ENCODE measurements at regions not wholly inside any gene's neighbourhood (a gene's known extent, or its start where the extent isn't known, plus 50 kb on each side); places are given as distances from the start of the nearest gene placed in this dataset.
"Not testable (repeated sequence)": the region's sequence is repeated elsewhere in the genome, so short reads cannot be mapped to it uniquely, and the experiment has no call there.

- no peak for DNase-seq (ENCODE audit: low read depth, low spot score)
- no peak overlapping the region for H3K27ac ChIP-seq
These were observed 185.7 kb upstream of the IRX5 start for GRCh38 chr16:54744998-54745397.

DNA sequence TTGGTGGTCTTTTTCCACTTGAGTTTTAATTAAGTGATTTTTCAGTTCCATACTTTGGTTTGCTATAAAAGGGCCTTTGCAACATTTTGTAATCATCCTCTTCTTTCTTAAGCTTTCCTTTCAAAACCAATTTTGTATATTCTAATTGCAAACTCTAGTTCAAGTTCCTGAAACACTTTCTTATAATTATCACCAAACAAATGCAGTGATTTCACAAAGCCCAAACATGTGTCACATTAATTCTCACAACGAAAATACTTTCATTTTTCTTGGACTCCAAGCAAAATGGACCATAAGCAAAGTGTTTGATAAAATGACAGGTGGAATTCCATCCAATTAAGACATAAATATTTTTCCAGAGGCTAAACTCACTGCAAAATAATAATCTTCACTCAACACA lies 188.2 kb upstream of the IRX5 start:
- no peak overlapping the region for H3K27ac ChIP-seq
- no peak for DNase-seq (ENCODE audit: low read depth, low spot score)

GRCh38 chr16:54739381-54739780 lies 191.3 kb upstream of the IRX5 start:
- DNase-seq (ENCODE audit: low read depth, low spot score): no peak
- H3K27ac ChIP-seq: no peak overlapping the region

- no peak overlapping the region for H3K27ac ChIP-seq
- DNase-seq (ENCODE audit: low read depth, low spot score): no peak
These were observed 196.5 kb upstream of the IRX5 start for GRCh38 chr16:54734156-54734555.

GRCh38 chr16:54727696-54728095 lies 203.0 kb upstream of the IRX5 start:
- DNase-seq (ENCODE audit: low read depth, low spot score); H3K27ac ChIP-seq: not testable (repeated sequence)

DNA sequence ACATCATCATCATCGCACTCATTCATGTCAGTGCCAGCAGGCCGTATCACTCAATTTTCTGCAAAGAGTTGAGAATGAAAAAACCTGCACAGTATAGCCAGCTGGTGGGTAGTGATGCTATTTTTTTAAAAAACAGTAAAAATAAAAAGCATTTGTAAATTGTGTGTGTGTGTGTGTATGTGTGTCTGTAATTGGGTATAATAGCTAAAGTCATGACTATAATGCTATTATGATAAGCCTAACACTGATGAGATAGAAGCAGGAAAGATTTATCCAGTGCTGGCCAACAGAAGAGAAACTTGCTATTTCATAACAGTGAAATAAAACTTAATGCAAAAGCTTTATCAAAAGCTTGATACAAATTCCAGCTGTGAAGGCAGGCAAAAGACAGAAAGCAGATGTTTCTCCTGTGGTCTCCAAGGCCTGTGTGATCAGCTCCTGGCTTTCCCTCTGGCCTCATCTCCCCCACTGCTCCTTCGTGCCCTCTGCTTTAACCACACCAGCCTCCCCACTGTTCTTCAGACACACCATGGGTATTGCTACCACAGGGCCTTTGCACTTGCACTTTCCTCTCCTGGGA lies 206.2 kb upstream of the IRX5 start:
- no peak for DNase-seq (ENCODE audit: low read depth, low spot score)
- H3K27ac ChIP-seq: no peak overlapping the region

DNA sequence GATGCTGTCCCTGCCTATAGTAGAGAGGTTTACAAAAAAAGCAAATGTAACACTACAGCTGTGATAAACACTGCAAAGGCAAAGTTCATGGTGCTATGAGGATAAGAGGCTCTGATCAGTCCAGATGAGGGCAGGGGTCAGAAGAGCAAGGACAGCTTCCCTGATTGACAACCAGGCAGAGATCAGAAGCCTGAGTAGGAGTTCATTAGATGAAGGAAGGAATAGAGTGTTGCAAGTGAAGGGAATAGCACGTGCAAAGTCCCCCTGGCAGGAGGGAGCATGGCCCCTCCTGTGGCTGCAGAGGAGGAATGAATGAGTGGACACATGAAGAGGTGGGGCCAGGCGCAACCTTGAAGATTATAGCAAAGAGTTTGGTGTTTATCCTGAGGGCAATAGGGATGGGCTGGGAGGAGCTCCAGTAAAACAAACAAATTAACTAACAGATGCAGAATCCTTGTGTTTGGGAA lies 208.4 kb upstream of the IRX5 start:
- no peak for DNase-seq (ENCODE audit: low read depth, low spot score)
- H3K27ac ChIP-seq: no peak overlapping the region

DNA sequence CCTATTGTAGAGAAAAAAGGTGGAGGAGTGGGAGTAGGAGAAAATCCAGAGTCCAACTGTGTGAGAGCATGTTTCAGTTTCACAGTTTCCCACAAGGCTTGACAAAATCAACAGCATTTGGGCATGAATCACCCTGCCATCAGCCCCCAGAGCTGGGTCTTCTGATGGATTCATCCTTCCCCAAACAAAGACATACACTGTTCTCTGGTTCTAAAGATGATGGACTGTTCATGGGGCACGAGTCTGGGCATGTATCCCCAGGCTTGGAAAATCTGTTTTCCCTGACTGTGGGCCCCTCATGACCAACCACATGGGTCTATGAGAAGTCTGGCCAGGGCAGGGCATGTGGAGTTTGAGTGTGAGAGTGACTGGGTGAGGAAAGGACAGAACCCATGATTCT lies 210.4 kb upstream of the IRX5 start:
- DNase-seq (ENCODE audit: low read depth, low spot score): peak; percentile 93
- H3K27ac ChIP-seq: peak overlapping the region; percentile 37

- no peak for DNase-seq (ENCODE audit: low read depth, low spot score)
- H3K27ac ChIP-seq: peak overlapping the region; percentile 37
These were observed 211.0 kb upstream of the IRX5 start for GRCh38 chr16:54719624-54720023.

DNA sequence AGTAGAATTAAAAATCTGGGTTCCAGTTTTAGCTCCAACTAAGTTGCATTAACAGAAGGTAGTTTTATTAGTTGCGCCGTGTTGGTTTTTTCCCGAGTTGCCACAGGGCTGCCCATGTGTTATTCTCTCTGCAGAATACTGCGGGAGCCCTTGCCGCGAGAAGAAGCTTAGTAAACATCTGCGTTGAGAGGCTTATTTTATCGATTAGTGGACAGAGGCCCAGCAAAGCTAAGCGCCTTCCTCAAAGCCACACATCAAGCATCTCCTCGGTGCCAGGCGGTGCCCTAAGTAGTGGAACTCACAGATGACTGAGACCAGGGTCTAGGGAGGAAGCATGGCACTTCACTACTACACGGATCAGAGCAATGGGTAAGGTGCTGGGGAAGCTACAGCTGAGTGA lies 212.3 kb upstream of the IRX5 start:
- no peak overlapping the region for H3K27ac ChIP-seq
- no peak for DNase-seq (ENCODE audit: low read depth, low spot score)

- no peak overlapping the region for H3K27ac ChIP-seq
- DNase-seq (ENCODE audit: low read depth, low spot score): no peak
These were observed 215.7 kb upstream of the IRX5 start for GRCh38 chr16:54715011-54715410.

DNA sequence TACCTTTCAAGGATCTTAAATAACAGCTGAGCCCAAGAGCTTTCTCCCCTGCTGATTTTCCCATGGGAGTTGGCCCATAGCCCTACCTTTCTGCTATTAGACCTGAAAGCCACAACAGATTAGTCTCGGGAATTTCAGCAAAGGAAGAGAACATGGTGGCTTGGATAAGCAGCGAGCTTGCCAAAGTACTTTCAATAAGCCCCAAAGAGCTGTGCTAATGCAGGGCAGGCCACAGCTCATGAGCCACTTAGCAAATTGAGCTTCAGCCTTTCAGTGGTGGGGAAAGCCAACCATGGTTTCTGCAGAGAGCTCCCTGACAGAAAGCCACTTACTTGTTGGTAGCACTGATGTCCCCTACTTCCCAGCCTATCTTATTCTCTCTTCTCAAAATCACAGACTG lies 217.8 kb upstream of the IRX5 start:
- H3K27ac ChIP-seq: no peak overlapping the region
- no peak for DNase-seq (ENCODE audit: low read depth, low spot score)

- no peak for DNase-seq (ENCODE audit: low read depth, low spot score)
- no peak overlapping the region for H3K27ac ChIP-seq
These were observed 222.9 kb upstream of the IRX5 start for GRCh38 chr16:54707813-54708212.

DNA sequence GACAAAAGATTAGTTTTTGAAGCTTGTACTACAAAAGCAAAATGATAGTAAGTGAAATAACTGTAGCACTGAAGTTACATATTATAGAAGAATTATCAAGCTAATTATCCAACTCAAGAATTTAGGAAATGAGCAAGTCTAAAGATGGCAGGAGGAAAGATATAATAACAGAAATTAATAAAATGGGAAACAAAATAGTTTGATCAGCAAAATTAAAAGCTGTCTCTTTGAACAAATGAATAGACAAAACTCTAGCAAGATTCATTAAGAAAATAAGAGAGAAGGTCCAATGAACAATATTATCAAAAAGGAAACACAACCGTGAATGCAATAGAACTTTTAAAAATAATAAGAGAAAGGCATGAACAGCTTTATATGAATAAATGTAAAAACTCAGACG lies 224.3 kb upstream of the IRX5 start:
- DNase-seq (ENCODE audit: low read depth, low spot score): no peak
- H3K27ac ChIP-seq: no peak overlapping the region

DNA sequence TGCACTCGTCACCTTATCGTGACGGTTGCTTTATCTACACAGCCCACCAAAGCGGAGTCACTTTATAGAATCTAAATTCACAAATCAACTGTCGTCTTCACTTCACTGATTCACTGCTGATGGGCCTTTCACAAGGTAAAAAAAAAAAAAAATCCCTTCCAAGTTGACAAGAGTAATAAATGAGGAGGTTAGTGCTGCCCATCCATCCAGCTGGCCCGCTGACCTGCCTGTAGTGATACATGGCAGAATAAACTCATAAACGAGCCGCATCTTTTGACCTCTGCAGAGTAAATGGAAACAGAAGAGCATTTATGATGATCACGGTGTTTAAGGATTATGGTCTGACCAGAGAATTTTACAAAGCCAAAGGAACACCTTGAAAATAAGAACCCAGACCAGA lies 227.3 kb upstream of the IRX5 start:
- no peak for DNase-seq (ENCODE audit: low read depth, low spot score)
- H3K27ac ChIP-seq: no peak overlapping the region

GRCh38 chr16:54699656-54700055 lies 231.0 kb upstream of the IRX5 start:
- no peak for DNase-seq (ENCODE audit: low read depth, low spot score)
- no peak overlapping the region for H3K27ac ChIP-seq

GRCh38 chr16:54697677-54698076 lies 233.0 kb upstream of the IRX5 start:
- DNase-seq (ENCODE audit: low read depth, low spot score): no peak
- H3K27ac ChIP-seq: no peak overlapping the region

- DNase-seq (ENCODE audit: low read depth, low spot score): no peak
These were observed 233.7 kb upstream of the IRX5 start for GRCh38 chr16:54696970-54697369.

DNA sequence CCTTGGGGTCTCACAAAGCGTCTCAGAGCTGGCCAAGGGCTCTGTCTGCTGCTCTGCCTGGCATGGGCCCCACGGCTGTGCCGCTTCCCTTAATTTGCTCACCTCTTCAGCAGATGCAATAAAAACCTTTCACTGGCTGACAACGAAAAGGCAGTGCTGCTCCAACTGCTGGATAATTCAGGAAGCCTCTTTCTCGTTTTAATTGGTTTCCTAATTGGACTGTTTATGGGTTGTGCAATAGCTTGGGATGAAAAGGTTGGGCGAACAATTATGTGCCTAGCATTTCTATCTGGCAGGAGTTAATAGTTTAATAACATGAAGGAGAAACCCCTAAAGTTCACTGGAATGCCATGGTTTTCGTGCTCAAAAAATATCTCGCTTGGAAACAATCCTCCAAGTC lies 234.1 kb upstream of the IRX5 start:
- DNase-seq (ENCODE audit: low read depth, low spot score): no peak
- no peak overlapping the region for H3K27ac ChIP-seq

More at GRCh38 chr16:54696970-54697369, 233.7 kb upstream of the IRX5 start:
- no peak overlapping the region for H3K27ac ChIP-seq

DNA sequence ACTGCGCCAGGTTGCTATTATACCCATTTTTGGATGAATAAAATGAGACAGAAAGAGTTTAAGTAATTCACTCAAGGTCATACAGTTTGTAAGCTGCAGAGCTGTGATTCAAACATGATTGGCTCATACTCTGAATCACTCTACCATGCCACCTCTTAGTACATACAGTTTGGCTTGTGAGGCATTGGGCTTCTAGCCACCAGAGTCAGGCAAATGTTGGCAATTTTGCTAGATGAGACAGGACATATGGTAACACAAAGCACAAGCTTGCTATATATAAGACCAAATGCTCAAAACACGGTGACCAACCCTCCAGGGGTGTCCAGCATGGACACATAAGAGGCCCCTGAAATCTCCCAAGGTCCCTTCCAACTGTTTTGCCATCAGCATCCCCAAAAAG lies 236.0 kb upstream of the IRX5 start:
- H3K27ac ChIP-seq: no peak overlapping the region
- DNase-seq (ENCODE audit: low read depth, low spot score): no peak

DNA sequence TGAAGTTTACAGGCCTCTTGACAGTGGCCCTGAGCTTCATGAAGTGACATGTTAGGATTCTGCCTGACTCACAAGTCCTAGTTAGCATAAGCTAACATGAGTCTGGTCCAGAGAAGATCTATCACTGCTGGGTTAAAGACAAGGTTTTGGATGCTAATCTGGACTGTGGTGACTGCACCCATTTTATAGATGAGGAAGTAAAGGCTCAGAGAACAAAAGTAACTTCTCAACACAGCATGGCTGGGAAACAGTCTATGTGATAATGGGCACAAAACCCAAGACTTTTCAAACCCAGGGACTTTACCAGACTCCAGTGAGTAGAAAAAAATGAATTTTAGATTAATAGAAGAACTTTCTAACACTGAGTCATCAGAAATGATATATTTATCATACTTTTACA lies 236.8 kb upstream of the IRX5 start:
- DNase-seq (ENCODE audit: low read depth, low spot score): no peak
- no peak overlapping the region for H3K27ac ChIP-seq

DNA sequence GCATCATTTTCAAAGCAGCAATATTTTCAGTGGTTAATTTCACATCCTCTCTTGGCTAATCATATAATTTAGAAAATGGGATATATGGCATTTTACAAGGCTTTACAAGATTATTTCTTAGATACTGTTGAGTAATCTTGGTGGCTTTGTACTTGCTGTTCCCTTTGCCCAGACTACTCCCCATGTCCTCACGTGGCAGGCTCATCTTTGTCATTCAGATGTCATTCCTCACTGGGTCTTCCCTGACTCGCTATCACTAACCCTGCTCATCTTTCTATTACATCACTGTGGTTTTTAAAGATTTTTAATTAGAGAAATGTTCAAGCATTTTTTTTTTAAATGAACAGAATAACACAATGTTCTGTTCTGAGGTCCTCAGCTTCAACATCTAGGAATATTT lies 240.0 kb upstream of the IRX5 start:
- DNase-seq (ENCODE audit: low read depth, low spot score): no peak
- H3K27ac ChIP-seq: no peak overlapping the region

GRCh38 chr16:54690306-54690705 lies 240.4 kb upstream of the IRX5 start:
- no peak overlapping the region for H3K27ac ChIP-seq
- DNase-seq (ENCODE audit: low read depth, low spot score): no peak

All from epithelial cell of prostate (primary cell).